HG03066 (cell line): ENCODE measurements at regions not wholly inside any gene's neighbourhood (a gene's known extent, or its start where the extent isn't known, plus 50 kb on each side); places are given as distances from the start of the nearest gene placed in this dataset.

Experiments used
- ATAC-seq: cut with Tn5 transposase; IDR thresholded peaks from one replicate; pipeline ENCODE4 v1.9.1; 2021; ENCODE audit warnings: low read depth; ENCODE audit not compliant: unreplicated experiment

- no peak for ATAC-seq
These were observed 257.2 kb upstream of the AJAP1 start for GRCh38 chr1:4397196-4397595.

- no peak for ATAC-seq
These were observed 252.4 kb upstream of the AJAP1 start for GRCh38 chr1:4402032-4402431.

GRCh38 chr1:4404854-4405590, 249.4 kb upstream of the AJAP1 start:
- ATAC-seq: no peak

GRCh38 chr1:4407851-4408250, 246.6 kb upstream of the AJAP1 start:
- ATAC-seq: no peak

GRCh38 chr1:4408380-4408779, 246.0 kb upstream of the AJAP1 start:
- ATAC-seq: no peak

GRCh38 chr1:4411862-4412261, 242.5 kb upstream of the AJAP1 start:
- ATAC-seq: no peak

- no peak for ATAC-seq
These were observed 238.9 kb upstream of the AJAP1 start for GRCh38 chr1:4415476-4415875.

GRCh38 chr1:4416189-4416588, 238.2 kb upstream of the AJAP1 start:
- no peak for ATAC-seq

GRCh38 chr1:4418021-4418420, 236.4 kb upstream of the AJAP1 start:
- ATAC-seq: no peak

GRCh38 chr1:4421986-4422385, 232.4 kb upstream of the AJAP1 start:
- no peak for ATAC-seq

- no peak for ATAC-seq
These were observed 231.7 kb upstream of the AJAP1 start for GRCh38 chr1:4422504-4423289.

- ATAC-seq: no peak
These were observed 230.2 kb upstream of the AJAP1 start for GRCh38 chr1:4424254-4424653.

GRCh38 chr1:4424766-4425165, 229.6 kb upstream of the AJAP1 start:
- ATAC-seq: no peak

GRCh38 chr1:4425892-4426291, 228.5 kb upstream of the AJAP1 start:
- no peak for ATAC-seq

- ATAC-seq: no peak
These were observed 225.7 kb upstream of the AJAP1 start for GRCh38 chr1:4428711-4429110.

- no peak for ATAC-seq
These were observed 223.7 kb upstream of the AJAP1 start for GRCh38 chr1:4430406-4431365.

GRCh38 chr1:4431491-4431890, 222.9 kb upstream of the AJAP1 start:
- no peak for ATAC-seq

- no peak for ATAC-seq
These were observed 221.3 kb upstream of the AJAP1 start for GRCh38 chr1:4433075-4433474.

GRCh38 chr1:4444086-4444485, 210.3 kb upstream of the AJAP1 start:
- no peak for ATAC-seq

- ATAC-seq: no peak
These were observed 206.5 kb upstream of the AJAP1 start for GRCh38 chr1:4447778-4448420.
